ENCODE measurements at regions not wholly inside any gene's neighbourhood (a gene's known extent, or its start where the extent isn't known, plus 50 kb on each side); places are given as distances from the start of the nearest gene placed in this dataset.

GRCh38 chr13:106295971-106296370 lies 239.5 kb downstream of the EFNB2 start:
- DNase-seq, result no peak

GRCh38 chr13:106291006-106291405 lies 244.5 kb downstream of the EFNB2 start:
- DNase-seq, result no peak

- no peak for DNase-seq
These were observed 248.1 kb downstream of the EFNB2 start for GRCh38 chr13:106287351-106287750.

GRCh38 chr13:106286811-106287210 lies 248.7 kb downstream of the EFNB2 start:
- DNase-seq, result no peak

DNA sequence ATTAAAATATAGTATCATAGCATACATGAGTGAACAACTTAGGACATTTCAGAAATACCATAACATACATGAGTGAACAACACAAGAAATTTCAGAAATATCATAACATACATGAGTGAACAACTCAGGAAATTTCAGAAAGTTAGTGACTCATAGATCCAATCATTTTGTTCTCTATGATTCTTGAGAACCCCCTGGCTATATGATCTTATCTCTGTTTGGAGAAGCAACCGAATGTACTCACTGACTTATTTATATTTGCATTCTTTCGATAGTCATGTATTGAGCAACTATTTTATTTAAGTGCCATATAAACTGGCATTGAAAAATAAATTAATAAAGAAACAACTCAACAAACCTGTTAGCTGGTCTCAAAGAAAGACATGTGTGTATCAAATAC lies 251.1 kb downstream of the EFNB2 start:
- DNase-seq, result no peak

DNA sequence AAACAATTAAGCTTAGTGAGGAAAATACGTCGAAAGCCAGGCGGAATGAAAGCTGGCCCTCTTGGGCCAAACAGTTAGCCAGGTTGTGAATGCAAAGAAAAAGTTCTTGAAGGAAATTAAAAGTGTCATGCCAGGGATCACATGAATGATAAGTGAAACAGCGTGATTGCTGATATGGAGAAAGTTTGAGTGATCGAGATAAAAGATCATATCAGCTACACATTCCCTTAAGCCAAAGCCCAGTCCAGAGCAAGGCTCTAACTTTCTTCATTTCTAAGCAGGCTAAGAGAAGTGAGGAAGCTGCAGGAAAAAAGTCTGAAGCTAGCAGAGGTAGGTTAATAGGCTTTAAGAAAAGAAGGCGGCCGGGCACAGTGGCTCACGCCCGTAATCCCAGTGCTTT lies 254.0 kb downstream of the EFNB2 start:
- no peak for DNase-seq

DNA sequence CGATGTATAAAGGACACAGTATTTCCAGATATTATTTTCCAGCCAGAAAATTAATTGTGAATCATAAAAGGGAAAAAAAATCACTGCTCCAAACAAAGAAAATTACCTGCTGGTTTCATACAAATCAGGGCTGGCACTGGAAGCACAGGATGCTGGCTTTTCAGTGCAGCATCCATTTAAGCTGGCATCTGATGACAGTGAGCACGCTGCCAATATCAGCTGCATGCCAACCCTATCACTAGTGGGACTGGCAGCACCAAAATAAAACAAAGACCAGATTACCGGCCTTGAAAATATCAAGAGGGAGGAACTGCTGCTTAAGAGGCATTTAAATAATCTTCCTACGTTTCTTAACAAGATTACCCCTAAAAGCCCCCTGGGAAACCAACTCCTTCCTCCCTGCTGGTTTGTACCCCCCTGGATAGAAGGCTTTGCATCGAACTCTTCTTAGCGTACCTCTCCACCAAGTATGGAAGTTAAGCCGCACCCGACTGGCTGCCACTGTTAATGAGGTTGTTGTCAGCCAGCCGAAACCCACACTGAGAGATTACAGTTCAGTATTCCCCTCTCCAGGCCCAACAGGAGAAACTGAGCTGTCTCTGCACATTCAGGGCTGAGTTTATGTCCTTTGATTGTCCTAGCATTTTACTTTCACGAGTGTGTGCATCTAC lies 257.8 kb downstream of the EFNB2 start:
- no peak for DNase-seq

DNA sequence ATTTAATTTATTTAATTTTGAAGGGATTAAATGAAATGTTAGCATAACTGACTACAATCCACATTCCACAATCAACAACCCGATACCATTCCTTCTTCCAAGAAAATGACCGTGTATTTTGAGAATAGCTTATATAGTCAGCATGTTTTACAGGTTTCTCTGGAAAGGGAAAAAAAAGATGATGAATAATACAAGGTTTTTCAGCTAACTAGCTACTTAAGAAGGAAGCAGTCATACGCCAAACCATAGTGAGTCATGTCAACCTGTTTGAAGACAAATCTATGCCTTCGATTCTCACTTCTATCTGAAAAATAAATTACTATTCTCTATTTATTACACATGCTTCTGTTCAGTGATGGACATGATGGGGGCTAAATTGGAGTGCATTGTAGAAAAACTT lies 258.6 kb downstream of the EFNB2 start:
- DNase-seq, result no peak

- DNase-seq, result no peak
These were observed 259.9 kb downstream of the EFNB2 start for GRCh38 chr13:106275446-106276032.

DNA sequence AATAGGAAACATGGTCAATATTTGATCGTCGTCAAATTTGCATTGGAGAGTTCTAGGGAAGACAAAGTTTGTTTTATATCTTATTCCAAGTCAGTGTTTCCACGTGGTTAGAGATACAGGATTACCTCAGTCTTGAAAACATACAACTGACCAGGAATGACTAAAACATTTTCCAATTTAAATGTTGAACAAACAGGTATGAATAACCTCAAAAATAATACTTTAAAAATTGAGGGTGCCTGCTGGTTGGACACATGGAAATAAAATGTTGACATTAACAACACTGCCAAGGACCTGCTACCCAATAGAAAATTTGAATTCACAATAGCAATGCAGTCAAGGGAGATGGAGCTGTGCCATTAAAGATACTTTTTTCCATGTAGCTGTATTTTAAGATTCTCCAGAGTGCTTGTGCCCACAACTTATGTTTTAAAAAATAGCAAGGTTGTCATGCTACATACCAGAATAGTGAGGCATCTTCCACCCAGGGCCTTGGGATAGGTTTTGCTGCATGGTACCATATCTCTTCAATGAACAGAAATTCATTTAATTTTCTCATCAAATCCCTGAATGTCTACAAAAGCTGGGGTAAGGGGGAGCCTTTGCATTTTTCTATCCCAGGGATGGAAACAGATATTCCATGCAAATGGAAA lies 260.8 kb downstream of the EFNB2 start:
- no peak for DNase-seq

- DNase-seq, result no peak
These were observed 271.7 kb downstream of the EFNB2 start for GRCh38 chr13:106263801-106264200.

DNA sequence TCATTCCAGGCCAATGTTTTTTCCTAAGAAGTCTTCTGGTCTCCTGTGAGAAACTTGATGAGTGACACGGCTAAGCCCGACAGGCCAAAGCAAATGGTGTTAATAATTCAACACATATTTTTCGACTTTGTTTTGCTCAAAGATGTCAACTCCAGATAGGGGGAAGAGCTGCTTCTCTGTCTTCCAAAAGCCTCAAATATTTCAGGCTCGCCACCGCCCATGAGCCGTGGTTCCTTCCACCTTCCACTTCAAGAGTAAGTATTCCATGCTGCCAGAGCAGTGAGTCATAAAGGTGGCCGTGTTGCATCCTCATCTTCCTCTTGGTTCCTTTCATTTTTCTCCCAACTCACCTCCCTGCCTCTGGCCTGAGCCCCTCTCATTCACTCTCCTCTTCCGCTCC lies 272.6 kb downstream of the EFNB2 start:
- no peak for DNase-seq

- no peak for DNase-seq
These were observed 274.0 kb downstream of the EFNB2 start for GRCh38 chr13:106261450-106261849.

- DNase-seq, result no peak
These were observed 275.1 kb downstream of the EFNB2 start for GRCh38 chr13:106260352-106260751.

DNA sequence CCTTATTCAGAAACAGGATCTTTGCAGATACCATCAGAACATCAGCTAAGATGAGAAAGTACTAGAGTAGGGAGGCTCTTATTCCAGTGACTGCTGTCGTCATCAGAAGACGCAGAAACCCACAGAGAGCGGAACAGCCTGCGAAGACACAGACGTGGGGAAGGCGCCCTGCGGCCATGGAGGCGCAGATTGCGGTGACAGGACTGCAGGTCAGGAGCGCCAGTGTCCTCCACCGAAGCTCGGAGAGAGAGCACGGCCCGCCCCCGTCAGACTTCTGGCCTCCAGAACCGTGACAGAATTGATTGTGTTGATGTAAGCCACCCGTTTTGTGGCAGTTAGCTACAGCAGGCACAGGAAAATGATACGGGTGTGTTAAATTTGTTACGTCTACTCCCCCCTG lies 275.5 kb downstream of the EFNB2 start:
- DNase-seq, result no peak

DNA sequence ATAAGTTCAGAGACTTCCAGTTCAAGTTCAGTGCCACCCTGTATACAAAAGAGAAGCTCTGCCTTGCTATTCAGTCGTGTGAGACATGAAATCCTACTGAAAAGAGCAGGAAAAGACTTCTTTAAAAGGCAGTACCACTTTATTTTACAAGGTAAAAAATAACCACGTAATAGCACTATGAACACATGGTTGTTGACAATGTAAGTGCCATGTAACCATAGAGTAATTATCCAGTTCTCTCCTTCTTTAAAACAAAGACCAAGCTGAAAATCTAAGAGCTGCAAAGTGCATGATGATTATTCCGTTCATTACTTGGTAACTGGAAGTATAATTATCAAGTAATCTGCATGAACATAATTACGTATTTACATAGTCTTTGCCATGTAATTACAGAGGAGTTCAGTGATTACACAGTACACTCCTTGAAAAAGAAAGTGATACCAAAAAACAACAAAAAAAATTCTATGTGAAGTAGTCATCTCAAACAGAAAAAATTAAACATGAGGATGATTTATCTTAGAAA lies 288.7 kb downstream of the EFNB2 start:
- no peak for DNase-seq

DNA sequence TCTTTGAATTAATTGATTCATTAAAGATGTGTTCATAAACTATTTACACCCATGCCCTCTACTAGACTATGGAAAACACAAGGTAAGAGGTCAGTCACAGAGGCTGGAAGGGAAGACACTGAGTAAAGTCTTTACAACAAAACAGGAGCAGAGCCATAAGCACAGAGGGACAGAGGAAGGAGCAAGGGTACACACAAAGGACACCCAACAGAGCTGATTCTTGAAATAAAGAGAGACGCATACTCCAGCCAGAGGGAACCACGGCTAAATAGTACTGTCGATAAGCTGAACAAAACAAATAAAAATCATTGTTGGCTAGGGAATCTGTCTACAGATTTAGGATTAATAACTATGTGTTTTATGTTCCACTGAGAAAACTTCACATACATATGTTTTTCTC lies 289.2 kb downstream of the EFNB2 start:
- DNase-seq, result no peak

- DNase-seq, result no peak
These were observed 292.4 kb downstream of the EFNB2 start for GRCh38 chr13:106243011-106243565.

GRCh38 chr13:106241974-106242953 lies 293.2 kb downstream of the EFNB2 start:
- no peak for DNase-seq

GRCh38 chr13:106238690-106239089 lies 296.8 kb downstream of the EFNB2 start:
- DNase-seq, result no peak

DNA sequence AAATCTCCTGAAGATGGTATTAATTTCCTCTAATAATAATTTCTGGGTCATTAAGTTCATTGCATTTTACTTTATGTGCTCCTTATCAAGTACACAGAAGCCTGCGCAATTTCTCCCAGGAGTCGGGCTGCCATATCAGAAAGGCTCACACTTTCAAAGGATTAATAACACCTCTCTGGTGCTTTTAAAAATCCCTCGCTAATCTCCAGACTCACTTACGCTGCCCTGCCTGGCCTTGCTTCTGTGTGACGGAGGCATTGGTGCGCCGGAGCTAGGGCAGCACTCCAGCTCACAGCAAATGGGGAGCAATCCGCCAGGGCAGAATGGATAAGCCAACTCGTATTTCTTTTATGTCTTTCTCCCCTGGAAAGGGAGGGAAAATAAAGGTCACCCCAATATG lies 300.8 kb downstream of the EFNB2 start:
- no peak for DNase-seq

DNA sequence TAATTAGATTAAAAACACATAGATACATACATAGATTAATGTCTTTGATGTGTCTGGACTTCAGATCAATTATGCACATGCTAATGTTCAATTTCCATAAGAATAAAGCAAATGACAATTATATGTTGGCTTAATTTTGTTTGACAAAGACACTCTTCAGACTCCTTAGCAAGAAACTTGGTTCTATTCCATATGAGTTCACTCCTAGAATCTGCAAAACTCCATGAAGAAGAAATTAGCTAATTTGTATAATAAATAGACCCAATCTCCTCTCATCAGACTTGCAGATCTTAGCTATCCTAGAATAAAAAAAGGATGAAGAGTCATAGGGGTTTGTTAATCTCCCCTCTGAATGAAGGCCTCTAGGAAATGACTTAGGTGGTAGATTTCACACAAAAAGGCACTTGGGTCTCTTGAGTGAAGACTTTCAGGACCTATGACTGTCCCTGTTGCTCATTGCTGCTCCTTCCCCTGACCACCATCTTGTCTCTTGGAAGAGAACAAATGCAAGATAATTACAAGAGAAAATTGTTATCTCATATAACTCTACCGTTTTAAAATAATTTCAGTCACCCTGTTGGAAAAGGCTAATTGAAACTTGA lies 302.2 kb downstream of the EFNB2 start:
- no peak for DNase-seq

All from NCI-H446 treated with DMSO at 0.1 percent for 48 hours (cell line).